ENCODE measurements at regions not wholly inside any gene's neighbourhood (a gene's known extent, or its start where the extent isn't known, plus 50 kb on each side); places are given as distances from the start of the nearest gene placed in this dataset.

DNA sequence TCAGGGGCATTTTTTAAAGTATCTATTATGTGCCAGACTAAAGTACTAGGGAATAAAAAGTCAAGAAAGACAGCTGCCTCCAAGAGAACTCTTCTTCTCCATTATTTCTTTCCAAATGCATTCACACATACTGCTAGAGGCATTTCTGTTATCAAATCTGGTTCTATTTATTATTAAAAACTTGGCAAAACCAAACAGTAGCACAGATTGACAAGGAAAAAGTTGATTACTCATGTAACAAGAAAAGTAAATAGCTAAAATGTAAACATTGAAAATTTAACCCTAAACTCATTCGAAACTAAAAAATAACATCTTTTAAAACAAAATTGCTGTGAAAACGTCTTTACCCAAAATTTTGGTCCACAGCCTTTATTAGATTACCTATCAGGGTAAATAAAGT, 132.9 kb upstream of the GUCY1A2 start:
- Histone ChIP-seq H3K4me3 (ENCODE audit: low read depth, low read length) (no peak overlapping the region), H3K27ac (ENCODE audit: low read depth, low read length) (no peak overlapping the region), H2AFZ (ENCODE audit: low read length, unreplicated experiment) (no peak overlapping the region), H3K4me1 (ENCODE audit: control insufficient read depth, insufficient read depth, low read length, unreplicated experiment) (no peaks in the 10 kb centered on the region), H3K79me2 (ENCODE audit: control insufficient read depth, insufficient read depth, low read length, unreplicated experiment) (no peaks in the 10 kb centered on the region), H3K36me3 (ENCODE audit: insufficient read depth, low read length) (no peaks in the 10 kb centered on the region), H3K27me3 (ENCODE audit: insufficient read depth, low read length) (peaks cover 14% of the 10 kb centered on the region)

- H3K27ac ChIP-seq (ENCODE audit: low read depth, low read length) = no peak overlapping the region
- H3K36me3 ChIP-seq (ENCODE audit: insufficient read depth, low read length) = no peaks in the 10 kb centered on the region
Measured at GRCh38 chr11:107140983-107141382, 122.7 kb upstream of the GUCY1A2 start.

GRCh38 chr11:107139396-107139795, 121.1 kb upstream of the GUCY1A2 start:
- H2AFZ ChIP-seq (ENCODE audit: low read length, unreplicated experiment) = no peak overlapping the region
- no peak overlapping the region for H3K4me3 ChIP-seq (ENCODE audit: low read depth, low read length)
- H3K79me2 ChIP-seq (ENCODE audit: control insufficient read depth, insufficient read depth, low read length, unreplicated experiment) = no peaks in the 10 kb centered on the region
- H3K27ac ChIP-seq (ENCODE audit: low read depth, low read length) = no peak overlapping the region
- H3K4me1 ChIP-seq (ENCODE audit: control insufficient read depth, insufficient read depth, low read length, unreplicated experiment) = no peaks in the 10 kb centered on the region
- H3K27me3 ChIP-seq (ENCODE audit: insufficient read depth, low read length) = peaks cover 37% of the 10 kb centered on the region
- no peaks in the 10 kb centered on the region for H3K36me3 ChIP-seq (ENCODE audit: insufficient read depth, low read length)

More at GRCh38 chr11:107140983-107141382, 122.7 kb upstream of the GUCY1A2 start:
- Histone ChIP-seq H3K4me1 (ENCODE audit: control insufficient read depth, insufficient read depth, low read length, unreplicated experiment) (no peaks in the 10 kb centered on the region), H3K4me3 (ENCODE audit: low read depth, low read length) (no peak overlapping the region), H3K79me2 (ENCODE audit: control insufficient read depth, insufficient read depth, low read length, unreplicated experiment) (no peaks in the 10 kb centered on the region), H2AFZ (ENCODE audit: low read length, unreplicated experiment) (no peak overlapping the region), H3K27me3 (ENCODE audit: insufficient read depth, low read length) (peaks cover 47% of the 10 kb centered on the region)

- peaks cover 29% of the 10 kb centered on the region for H3K27me3 ChIP-seq (ENCODE audit: insufficient read depth, low read length)
Measured at GRCh38 chr11:107136892-107137291, 118.6 kb upstream of the GUCY1A2 start.

DNA sequence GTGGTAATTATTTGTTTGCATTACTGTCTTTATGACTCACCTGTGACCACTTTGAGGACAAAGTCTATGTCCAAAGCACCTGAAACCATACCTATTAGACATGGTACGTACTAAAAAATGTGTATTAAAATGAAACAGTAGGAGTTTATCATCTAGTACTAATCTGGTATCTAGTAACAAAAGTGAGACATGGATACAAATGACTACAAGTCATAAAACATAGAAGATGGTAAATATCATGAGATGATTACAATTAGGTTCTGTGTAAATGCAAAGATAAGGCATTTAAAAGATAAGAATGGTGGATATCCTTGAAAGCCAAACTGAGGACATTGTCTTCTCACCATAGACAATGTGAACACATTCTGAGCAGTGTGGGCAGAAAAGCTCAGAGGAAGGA, 113.5 kb upstream of the GUCY1A2 start:
- no peaks in the 10 kb centered on the region for H3K36me3 ChIP-seq (ENCODE audit: insufficient read depth, low read length)

More at GRCh38 chr11:107136892-107137291, 118.6 kb upstream of the GUCY1A2 start:
- H3K27ac ChIP-seq (ENCODE audit: low read depth, low read length) = no peak overlapping the region
- no peaks in the 10 kb centered on the region for H3K79me2 ChIP-seq (ENCODE audit: control insufficient read depth, insufficient read depth, low read length, unreplicated experiment)
- no peak overlapping the region for H3K4me3 ChIP-seq (ENCODE audit: low read depth, low read length)
- H3K4me1 ChIP-seq (ENCODE audit: control insufficient read depth, insufficient read depth, low read length, unreplicated experiment) = no peaks in the 10 kb centered on the region
- H2AFZ ChIP-seq (ENCODE audit: low read length, unreplicated experiment) = no peak overlapping the region
- no peaks in the 10 kb centered on the region for H3K36me3 ChIP-seq (ENCODE audit: insufficient read depth, low read length)

DNA sequence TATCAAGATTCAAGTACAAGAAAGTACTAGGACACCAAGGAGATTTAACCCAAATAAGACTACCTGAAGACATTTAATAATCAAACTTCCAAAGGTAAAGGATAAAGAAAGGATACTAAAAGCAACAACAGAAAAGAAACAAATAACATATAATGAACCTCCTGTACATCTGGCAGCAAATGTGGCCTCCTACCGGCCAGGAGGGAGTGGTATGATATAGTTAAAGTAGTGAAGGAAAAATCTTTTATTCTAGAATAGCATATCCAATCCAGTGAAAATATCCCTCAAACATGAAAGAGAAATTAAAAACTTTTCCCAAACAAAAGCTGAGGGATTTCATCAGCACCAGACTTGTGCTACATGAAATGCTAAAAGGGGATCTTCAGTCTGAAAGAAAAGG, 104.7 kb upstream of the GUCY1A2 start:
- Histone ChIP-seq H2AFZ (ENCODE audit: low read length, unreplicated experiment) (no peak overlapping the region), H3K27ac (ENCODE audit: low read depth, low read length) (no peak overlapping the region), H3K4me3 (ENCODE audit: low read depth, low read length) (no peak overlapping the region), H3K27me3 (ENCODE audit: insufficient read depth, low read length) (peaks cover 6% of the 10 kb centered on the region; the same call in 1 of the 2 replicates), H3K36me3 (ENCODE audit: insufficient read depth, low read length) (no peaks in the 10 kb centered on the region), H3K79me2 (ENCODE audit: control insufficient read depth, insufficient read depth, low read length, unreplicated experiment) (no peaks in the 10 kb centered on the region), H3K4me1 (ENCODE audit: control insufficient read depth, insufficient read depth, low read length, unreplicated experiment) (no peaks in the 10 kb centered on the region)

More for the DNA sequence above, 113.5 kb upstream of the GUCY1A2 start:
- Histone ChIP-seq H3K4me1 (ENCODE audit: control insufficient read depth, insufficient read depth, low read length, unreplicated experiment) (no peaks in the 10 kb centered on the region), H3K27ac (ENCODE audit: low read depth, low read length) (no peak overlapping the region), H2AFZ (ENCODE audit: low read length, unreplicated experiment) (no peak overlapping the region), H3K79me2 (ENCODE audit: control insufficient read depth, insufficient read depth, low read length, unreplicated experiment) (no peaks in the 10 kb centered on the region), H3K27me3 (ENCODE audit: insufficient read depth, low read length) (peaks cover 11% of the 10 kb centered on the region; the same call in 1 of the 2 replicates), H3K4me3 (ENCODE audit: low read depth, low read length) (no peak overlapping the region)

- H3K27ac ChIP-seq (ENCODE audit: low read depth, low read length) = no peak overlapping the region
- no peak overlapping the region for H2AFZ ChIP-seq (ENCODE audit: low read length, unreplicated experiment)
- H3K4me3 ChIP-seq (ENCODE audit: low read depth, low read length) = no peak overlapping the region
- H3K36me3 ChIP-seq (ENCODE audit: insufficient read depth, low read length) = no peaks in the 10 kb centered on the region
- H3K4me1 ChIP-seq (ENCODE audit: control insufficient read depth, insufficient read depth, low read length, unreplicated experiment) = no peaks in the 10 kb centered on the region
- H3K27me3 ChIP-seq (ENCODE audit: insufficient read depth, low read length) = peaks cover 6% of the 10 kb centered on the region; the same call in 1 of the 2 replicates
- H3K79me2 ChIP-seq (ENCODE audit: control insufficient read depth, insufficient read depth, low read length, unreplicated experiment) = no peaks in the 10 kb centered on the region
Measured at GRCh38 chr11:107118025-107118720, 99.9 kb upstream of the GUCY1A2 start.

- Histone ChIP-seq H2AFZ (ENCODE audit: low read length, unreplicated experiment) (no peak overlapping the region), H3K4me1 (ENCODE audit: control insufficient read depth, insufficient read depth, low read length, unreplicated experiment) (no peaks in the 10 kb centered on the region), H3K79me2 (ENCODE audit: control insufficient read depth, insufficient read depth, low read length, unreplicated experiment) (no peaks in the 10 kb centered on the region), H3K4me3 (ENCODE audit: low read depth, low read length) (no peak overlapping the region), H3K27ac (ENCODE audit: low read depth, low read length) (no peak overlapping the region), H3K36me3 (ENCODE audit: insufficient read depth, low read length) (no peaks in the 10 kb centered on the region), H3K27me3 (ENCODE audit: insufficient read depth, low read length) (peaks cover 6% of the 10 kb centered on the region; the same call in 1 of the 2 replicates)
Measured at GRCh38 chr11:107116358-107116757, 98.1 kb upstream of the GUCY1A2 start.

DNA sequence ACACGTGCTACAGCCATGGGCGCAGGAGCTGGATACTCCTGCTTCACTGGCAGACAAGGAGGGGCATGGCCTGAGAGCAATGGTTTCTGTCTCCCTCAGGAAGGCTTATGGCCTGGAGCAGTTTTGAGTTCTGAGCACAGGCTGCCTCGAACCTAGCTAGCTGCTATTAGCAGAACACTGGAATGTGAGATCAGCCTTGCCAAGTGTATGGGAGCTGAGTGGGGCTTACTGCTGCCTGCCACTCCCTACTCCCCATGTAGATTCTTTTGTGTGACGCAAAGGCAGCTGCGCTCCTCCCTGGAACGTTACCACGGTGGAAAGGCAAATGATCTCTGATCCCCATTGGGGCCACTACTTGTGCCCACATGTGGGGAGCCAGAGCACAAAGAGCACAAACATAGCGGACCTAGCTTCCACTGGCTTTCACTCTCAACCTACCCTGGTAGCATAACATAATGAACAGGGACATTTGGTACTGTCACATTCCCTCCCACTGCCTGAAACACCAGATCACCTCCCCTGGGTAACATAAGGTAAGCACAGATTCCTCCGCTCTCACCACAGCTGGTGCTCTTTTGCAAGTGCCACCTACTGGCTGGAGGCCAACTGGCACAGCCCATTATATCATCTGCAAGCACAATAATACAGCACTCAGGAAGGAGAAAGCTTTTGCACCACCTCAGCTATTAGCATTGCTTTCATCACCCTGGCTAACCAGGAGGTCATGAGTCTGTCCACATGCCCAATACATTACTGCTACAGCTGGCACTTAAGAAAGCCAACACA, 84.6 kb upstream of the GUCY1A2 start:
- Histone ChIP-seq H3K4me1 (ENCODE audit: control insufficient read depth, insufficient read depth, low read length, unreplicated experiment) (no peaks in the 10 kb centered on the region), H3K27me3 (ENCODE audit: insufficient read depth, low read length) (no peaks in the 10 kb centered on the region; the same call in 1 of the 2 replicates), H2AFZ (ENCODE audit: low read length, unreplicated experiment) (no peak overlapping the region), H3K36me3 (ENCODE audit: insufficient read depth, low read length) (no peaks in the 10 kb centered on the region), H3K27ac (ENCODE audit: low read depth, low read length) (no peak overlapping the region), H3K79me2 (ENCODE audit: control insufficient read depth, insufficient read depth, low read length, unreplicated experiment) (no peaks in the 10 kb centered on the region), H3K4me3 (ENCODE audit: low read depth, low read length) (no peak overlapping the region)

- no peak overlapping the region for H3K4me3 ChIP-seq (ENCODE audit: low read depth, low read length)
Measured at GRCh38 chr11:107092667-107093066, 74.4 kb upstream of the GUCY1A2 start.

GRCh38 chr11:107078375-107078774, 60.1 kb upstream of the GUCY1A2 start:
- H3K27me3 ChIP-seq (ENCODE audit: insufficient read depth, low read length) = peaks cover 27% of the 10 kb centered on the region
- H3K79me2 ChIP-seq (ENCODE audit: control insufficient read depth, insufficient read depth, low read length, unreplicated experiment) = no peaks in the 10 kb centered on the region
- H3K27ac ChIP-seq (ENCODE audit: low read depth, low read length) = no peak overlapping the region
- H2AFZ ChIP-seq (ENCODE audit: low read length, unreplicated experiment) = no peak overlapping the region
- H3K4me1 ChIP-seq (ENCODE audit: control insufficient read depth, insufficient read depth, low read length, unreplicated experiment) = no peaks in the 10 kb centered on the region
- no peak overlapping the region for H3K4me3 ChIP-seq (ENCODE audit: low read depth, low read length)
- no peaks in the 10 kb centered on the region for H3K36me3 ChIP-seq (ENCODE audit: insufficient read depth, low read length)

More at GRCh38 chr11:107092667-107093066, 74.4 kb upstream of the GUCY1A2 start:
- Histone ChIP-seq H3K4me1 (ENCODE audit: control insufficient read depth, insufficient read depth, low read length, unreplicated experiment) (no peaks in the 10 kb centered on the region), H3K27me3 (ENCODE audit: insufficient read depth, low read length) (no peaks in the 10 kb centered on the region), H2AFZ (ENCODE audit: low read length, unreplicated experiment) (no peak overlapping the region), H3K79me2 (ENCODE audit: control insufficient read depth, insufficient read depth, low read length, unreplicated experiment) (no peaks in the 10 kb centered on the region), H3K27ac (ENCODE audit: low read depth, low read length) (no peak overlapping the region), H3K36me3 (ENCODE audit: insufficient read depth, low read length) (no peaks in the 10 kb centered on the region)

All from ACC112 (cell line).